Stimulated activated CD4-positive, alpha-beta T cell treated with anti-CD3 and anti-CD28 coated beads, TNF-alpha, amount 100 ng/mL, for 24 hours (primary cell): ENCODE measurements at regions not wholly inside any gene's neighbourhood (a gene's known extent, or its start where the extent isn't known, plus 50 kb on each side); places are given as distances from the start of the nearest gene placed in this dataset.
"Not testable (repeated sequence)": the region's sequence is repeated elsewhere in the genome, so short reads cannot be mapped to it uniquely, and the experiment has no call there.

Experiments used
- DNase-seq, 3 experiments: peaks; one replicate each; pipeline ENCODE4 v3.0.0-alpha.2; 2020; ENCODE audit warnings: low read depth in 3 of 3

GRCh38 chr1:161454865-161455707, 50.2 kb upstream of the FCGR2A start:
- DNase-seq = not testable (repeated sequence)

- DNase-seq = peak in 1 of 3 experiments; percentile 9
Measured at GRCh38 chr1:161453950-161454864, 51.0 kb upstream of the FCGR2A start.

- DNase-seq = not testable (repeated sequence)
Measured at GRCh38 chr1:161451698-161452348, 53.4 kb upstream of the FCGR2A start.

- not testable (repeated sequence) for DNase-seq
Measured at GRCh38 chr1:161447760-161448332, 57.4 kb upstream of the FCGR2A start.

GRCh38 chr1:161447040-161447759, 58.1 kb upstream of the FCGR2A start:
- DNase-seq = not testable (repeated sequence)

- DNase-seq = not testable (repeated sequence)
Measured at GRCh38 chr1:161444725-161445124, 60.5 kb upstream of the FCGR2A start.

- DNase-seq = not testable (repeated sequence)
Measured at GRCh38 chr1:161444255-161444654, 61.0 kb upstream of the FCGR2A start.

GRCh38 chr1:161440312-161440894, 64.9 kb upstream of the FCGR2A start:
- DNase-seq = peak in 2 of 3 experiments; percentile 37 to 69

- DNase-seq = peak in 1 of 3 experiments; percentile 55
Measured at GRCh38 chr1:161439280-161440232, 65.7 kb upstream of the FCGR2A start.

GRCh38 chr1:161433191-161433590, 65.5 kb upstream of the CFAP126 start:
- DNase-seq = not testable (repeated sequence)

GRCh38 chr1:161432091-161432490, 64.4 kb upstream of the CFAP126 start:
- no peak for DNase-seq

- peak in 1 of 3 experiments; percentile 59 for DNase-seq
Measured at GRCh38 chr1:161427733-161428516, 60.2 kb upstream of the CFAP126 start.

GRCh38 chr1:161422914-161423313, 55.2 kb upstream of the CFAP126 start:
- DNase-seq = not testable (repeated sequence)

- DNase-seq = no peak
Measured at GRCh38 chr1:161421456-161421855, 53.8 kb upstream of the CFAP126 start.

GRCh38 chr1:161420763-161421455, 53.2 kb upstream of the CFAP126 start:
- no peak for DNase-seq

- not testable (repeated sequence) for DNase-seq
Measured at GRCh38 chr1:161417536-161417935, 49.9 kb upstream of the CFAP126 start.
